Hematopoietic multipotent progenitor cell treated with erythropoietin and hydrocortisone succinate and interleukin-3 and kit ligand, for 4 days (in vitro differentiated cells): ENCODE measurements at regions not wholly inside any gene's neighbourhood (a gene's known extent, or its start where the extent isn't known, plus 50 kb on each side); places are given as distances from the start of the nearest gene placed in this dataset.
"Not testable (repeated sequence)": the region's sequence is repeated elsewhere in the genome, so short reads cannot be mapped to it uniquely, and the experiment has no call there.

ENCODE experiments used
- DNase-seq: peaks from one replicate; pipeline ENCODE4 v3.0.0-alpha.2; 2015

- no peak for DNase-seq
These were observed 1952.6 kb upstream of the LRRTM1 start for GRCh38 chr2:82256983-82257632.

- DNase-seq, result no peak
These were observed 1951.7 kb upstream of the LRRTM1 start for GRCh38 chr2:82256288-82256687.

- no peak for DNase-seq
These were observed 1950.2 kb upstream of the LRRTM1 start for GRCh38 chr2:82254728-82255127.

GRCh38 chr2:82246220-82246775 is 1941.7 kb upstream of the LRRTM1 start:
- DNase-seq, result no peak

GRCh38 chr2:82239176-82239575 is 1934.6 kb upstream of the LRRTM1 start:
- peak; percentile 31 for DNase-seq

GRCh38 chr2:82237994-82238662 is 1933.6 kb upstream of the LRRTM1 start:
- DNase-seq, result no peak

GRCh38 chr2:82234283-82234874 is 1929.8 kb upstream of the LRRTM1 start:
- no peak for DNase-seq

- DNase-seq, result no peak
These were observed 1929.3 kb upstream of the LRRTM1 start for GRCh38 chr2:82233806-82234205.

GRCh38 chr2:82230406-82230805 is 1925.9 kb upstream of the LRRTM1 start:
- no peak for DNase-seq

- DNase-seq, result no peak
These were observed 1921.9 kb upstream of the LRRTM1 start for GRCh38 chr2:82226441-82226840.

- no peak for DNase-seq
These were observed 1919.9 kb upstream of the LRRTM1 start for GRCh38 chr2:82224301-82224940.

GRCh38 chr2:82215212-82215611 is 1910.7 kb upstream of the LRRTM1 start:
- DNase-seq, result no peak

- no peak for DNase-seq
These were observed 1894.9 kb upstream of the LRRTM1 start for GRCh38 chr2:82199493-82199852.

GRCh38 chr2:82198809-82199492 is 1894.4 kb upstream of the LRRTM1 start:
- no peak for DNase-seq

- DNase-seq, result no peak
These were observed 1877.7 kb upstream of the LRRTM1 start for GRCh38 chr2:82182270-82182669.

GRCh38 chr2:82175210-82175609 is 1870.7 kb upstream of the LRRTM1 start:
- DNase-seq, result not testable (repeated sequence)

- no peak for DNase-seq
These were observed 1867.9 kb upstream of the LRRTM1 start for GRCh38 chr2:82172483-82172882.

- DNase-seq, result no peak
These were observed 1864.8 kb upstream of the LRRTM1 start for GRCh38 chr2:82169379-82169778.

GRCh38 chr2:82165377-82165776 is 1860.8 kb upstream of the LRRTM1 start:
- peak; percentile 2 for DNase-seq

- DNase-seq, result no peak
These were observed 1853.6 kb upstream of the LRRTM1 start for GRCh38 chr2:82158150-82158549.

- DNase-seq, result no peak
These were observed 1850.9 kb upstream of the LRRTM1 start for GRCh38 chr2:82155469-82155868.

GRCh38 chr2:82143343-82143742 is 1838.8 kb upstream of the LRRTM1 start:
- no peak for DNase-seq

GRCh38 chr2:82139979-82140611 is 1835.5 kb upstream of the LRRTM1 start:
- no peak for DNase-seq
